ENCODE measurements at regions not wholly inside any gene's neighbourhood (a gene's known extent, or its start where the extent isn't known, plus 50 kb on each side); places are given as distances from the start of the nearest gene placed in this dataset.

- TF ChIP-seq, protein P1, sequence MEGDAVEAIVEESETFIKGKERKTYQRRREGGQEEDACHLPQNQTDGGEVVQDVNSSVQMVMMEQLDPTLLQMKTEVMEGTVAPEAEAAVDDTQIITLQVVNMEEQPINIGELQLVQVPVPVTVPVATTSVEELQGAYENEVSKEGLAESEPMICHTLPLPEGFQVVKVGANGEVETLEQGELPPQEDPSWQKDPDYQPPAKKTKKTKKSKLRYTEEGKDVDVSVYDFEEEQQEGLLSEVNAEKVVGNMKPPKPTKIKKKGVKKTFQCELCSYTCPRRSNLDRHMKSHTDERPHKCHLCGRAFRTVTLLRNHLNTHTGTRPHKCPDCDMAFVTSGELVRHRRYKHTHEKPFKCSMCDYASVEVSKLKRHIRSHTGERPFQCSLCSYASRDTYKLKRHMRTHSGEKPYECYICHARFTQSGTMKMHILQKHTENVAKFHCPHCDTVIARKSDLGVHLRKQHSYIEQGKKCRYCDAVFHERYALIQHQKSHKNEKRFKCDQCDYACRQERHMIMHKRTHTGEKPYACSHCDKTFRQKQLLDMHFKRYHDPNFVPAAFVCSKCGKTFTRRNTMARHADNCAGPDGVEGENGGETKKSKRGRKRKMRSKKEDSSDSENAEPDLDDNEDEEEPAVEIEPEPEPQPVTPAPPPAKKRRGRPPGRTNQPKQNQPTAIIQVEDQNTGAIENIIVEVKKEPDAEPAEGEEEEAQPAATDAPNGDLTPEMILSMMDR (IDR thresholded peaks at IDR 0.05) = no peak
- no peak for TF ChIP-seq POLR2A (IDR thresholded peaks at IDR 0.05)
Measured at GRCh38 chr6:125568609-125569008, 180.8 kb upstream of the HEY2 start.

Data from transverse colon (tissue), 3 donors.